ENCODE measurements at regions not wholly inside any gene's neighbourhood (a gene's known extent, or its start where the extent isn't known, plus 50 kb on each side); places are given as distances from the start of the nearest gene placed in this dataset.

GRCh38 chr2:42864641-42865280 lies 72.4 kb upstream of the HAAO start:
- no peaks in the 10 kb centered on the region for H3K36me3 Mint-ChIP-seq (ENCODE audit: low read depth)
- no peak for DNase-seq
- CTCF ChIA-PET: interaction anchor here (1.0 kb wide), 1 partner anchor 37 kb away, joined by 3 read pairs; no protein-coding TSS in a partner anchor

GRCh38 chr2:42864222-42864621 lies 71.8 kb upstream of the HAAO start:
- no peaks in the 10 kb centered on the region for H3K27me3 Mint-ChIP-seq
- ChIA-PET POLR2A (no interaction called here), CTCF (no interaction called here)
- H3K9me3 Mint-ChIP-seq: peaks cover 9% of the 10 kb centered on the region
- intact Hi-C loops (cut with micrococcal nuclease): no loop called here
- no peak overlapping the region for H3K4me3 Mint-ChIP-seq
- H3K36me3 Mint-ChIP-seq (ENCODE audit: low read depth): no peaks in the 10 kb centered on the region
- no peak overlapping the region for H3K27ac Mint-ChIP-seq
- no peaks in the 10 kb centered on the region for H3K4me1 Mint-ChIP-seq (ENCODE audit: low read depth)
- ATAC-seq (no peak), DNase-seq (no peak)
- TF ChIP-seq CTCF (IDR thresholded peaks at IDR 0.05): no peak

More at GRCh38 chr2:42864641-42865280, 72.4 kb upstream of the HAAO start:
- H3K27ac Mint-ChIP-seq: no peak overlapping the region
- TF ChIP-seq CTCF (IDR thresholded peaks at IDR 0.05): no peak
- POLR2A ChIA-PET: no interaction called here
- intact Hi-C loops (cut with micrococcal nuclease): no loop called here
- ATAC-seq: no peak
- H3K27me3 Mint-ChIP-seq: no peaks in the 10 kb centered on the region
- H3K9me3 Mint-ChIP-seq: peaks cover 9% of the 10 kb centered on the region
- no peak overlapping the region for H3K4me3 Mint-ChIP-seq
- no peaks in the 10 kb centered on the region for H3K4me1 Mint-ChIP-seq (ENCODE audit: low read depth)

GRCh38 chr2:42863751-42864150 lies 71.4 kb upstream of the HAAO start:
- POLR2A ChIA-PET: no interaction called here
- CTCF ChIA-PET: no interaction called here
- no peak overlapping the region for H3K4me3 Mint-ChIP-seq

GRCh38 chr2:42863320-42863719 lies 70.9 kb upstream of the HAAO start:
- Mint-ChIP-seq H3K4me1 (ENCODE audit: low read depth) (no peaks in the 10 kb centered on the region), H3K27ac (no peak overlapping the region), H3K9me3 (peaks cover 4% of the 10 kb centered on the region), H3K4me3 (no peak overlapping the region), H3K27me3 (no peaks in the 10 kb centered on the region), H3K36me3 (ENCODE audit: low read depth) (no peaks in the 10 kb centered on the region)
- ChIA-PET POLR2A (no interaction called here), CTCF (no interaction called here)
- DNase-seq (no peak), ATAC-seq (no peak)
- TF ChIP-seq CTCF (IDR thresholded peaks at IDR 0.05): no peak
- intact Hi-C loops (cut with micrococcal nuclease): no loop called here

More at GRCh38 chr2:42863751-42864150, 71.4 kb upstream of the HAAO start:
- Mint-ChIP-seq H3K27me3 (no peaks in the 10 kb centered on the region), H3K27ac (no peak overlapping the region), H3K9me3 (peaks cover 6% of the 10 kb centered on the region), H3K36me3 (ENCODE audit: low read depth) (no peaks in the 10 kb centered on the region), H3K4me1 (ENCODE audit: low read depth) (no peaks in the 10 kb centered on the region)
- intact Hi-C loops (cut with micrococcal nuclease): no loop called here
- TF ChIP-seq CTCF (IDR thresholded peaks at IDR 0.05): no peak
- ATAC-seq (no peak), DNase-seq (no peak)

- no peak for TF ChIP-seq CTCF (IDR thresholded peaks at IDR 0.05)
- DNase-seq: no peak
- ATAC-seq: no peak
- ChIA-PET POLR2A (no interaction called here), CTCF (no interaction called here)
- Mint-ChIP-seq H3K9me3 (no peaks in the 10 kb centered on the region), H3K27ac (no peak overlapping the region), H3K4me3 (no peak overlapping the region), H3K36me3 (ENCODE audit: low read depth) (no peaks in the 10 kb centered on the region), H3K27me3 (no peaks in the 10 kb centered on the region), H3K4me1 (ENCODE audit: low read depth) (no peaks in the 10 kb centered on the region)
- intact Hi-C loops (cut with micrococcal nuclease): no loop called here
Observed at GRCh38 chr2:42862669-42863185, 70.3 kb upstream of the HAAO start.

All from activated CD8-positive, alpha-beta T cell treated with anti-CD3 and anti-CD28 coated beads for 36 hours (primary cell).